H1 (cell line): ENCODE measurements at regions not wholly inside any gene's neighbourhood (a gene's known extent, or its start where the extent isn't known, plus 50 kb on each side); places are given as distances from the start of the nearest gene placed in this dataset.

Experiments
- CTCF ChIA-PET: fragments of 300-600 bp; sonication (Branson Sonifier 250); formaldehyde crosslinking; loops from one replicate; lab custom pipeline; 2021; ENCODE audit not compliant: partially characterized antibody; lab: Charles Lee
- POLR2A ChIA-PET: fragments of 300-600 bp; sonication (Branson Sonifier 250); formaldehyde crosslinking; loops from one replicate; lab custom pipeline; 2021; ENCODE audit warnings: inconsistent platforms; ENCODE audit not compliant: partially characterized antibody; lab: Charles Lee
- DNase-seq, 2 experiments: peaks; one replicate each; pipeline versions ENCODE4 v3.0.0 to v3.0.0-alpha.2; 2010 to 2022; ENCODE audit warnings: low spot score in 2 of 2, low read depth in 1 of 2, mixed read lengths in 1 of 2
- FAIRE-seq: peaks from 2 replicates; lab custom pipeline; 2011; peaks lifted over from hg19 to GRCh38; lab: Jason Lieb, UNC
- H2AFZ ChIP-seq: 2 replicates; pipeline ENCODE4 v1.8.1; 2012; ENCODE audit warnings: low read length, inconsistent platforms
- H2AK5ac ChIP-seq: 2 replicates; pipeline ENCODE4 v1.6.1; 2013; ENCODE audit warnings: low read depth, low read length
- H2BK120ac ChIP-seq: replicated peaks from 2 replicates; pipeline ENCODE3; 2013; ENCODE audit warnings: low read depth, low read length, inconsistent platforms
- H2BK12ac ChIP-seq: 2 replicates; pipeline ENCODE4 v1.6.1; 2013; ENCODE audit warnings: low read depth, low read length
- H2BK15ac ChIP-seq: 2 replicates; pipeline ENCODE4 v1.6.1; 2013; ENCODE audit warnings: low read length
- H2BK20ac ChIP-seq: 2 replicates; pipeline ENCODE4 v1.6.1; 2013; ENCODE audit warnings: low read length
- H2BK5ac ChIP-seq: 2 replicates; pipeline ENCODE4 v1.6.1; 2013; ENCODE audit warnings: low read depth, low read length
- H3K14ac ChIP-seq: 2 replicates; pipeline ENCODE4 v1.6.1; 2013; ENCODE audit warnings: inconsistent platforms; ENCODE audit not compliant: insufficient read length
- H3K18ac ChIP-seq: 2 replicates; pipeline ENCODE4 v1.6.1; 2013; ENCODE audit warnings: low read length; ENCODE audit errors: extremely low read depth
- H3K23ac ChIP-seq: 2 replicates; pipeline ENCODE4 v1.6.1; 2013; ENCODE audit warnings: inconsistent platforms; ENCODE audit not compliant: insufficient read length
- H3K23me2 ChIP-seq: 2 replicates; pipeline ENCODE4 v1.6.1; 2013; ENCODE audit warnings: low read depth, low read length
- H3K27ac ChIP-seq: 2 replicates; pipeline ENCODE4 v1.6.1; 2011; ENCODE audit warnings: low read depth, low read length, inconsistent platforms
- H3K27me3 ChIP-seq, 4 experiments: replicated peaks in 1 of 4; 1 replicate in 1 of 4; 2 replicates in 3 of 4; pipeline versions ENCODE4 v1.6.1 to v1.8.1; 2011 to 2013; ENCODE audit warnings: low read length in 3 of 4, mild to moderate bottlenecking in 3 of 4, inconsistent platforms in 2 of 4, mixed read lengths in 2 of 4, moderate library complexity in 1 of 4; ENCODE audit not compliant: control insufficient read depth in 3 of 4, insufficient read depth in 3 of 4; ENCODE audit errors: extremely low read depth in 1 of 4
- H3K36me3 ChIP-seq, 4 experiments: 2 replicates each; pipeline versions ENCODE4 v1.6.1 to v1.8.1; 2011 to 2013; ENCODE audit warnings: mild to moderate bottlenecking in 4 of 4, low read length in 3 of 4, moderate library complexity in 2 of 4, control low read depth in 1 of 4, inconsistent platforms in 1 of 4; ENCODE audit not compliant: insufficient read depth in 4 of 4, control insufficient read depth in 2 of 4
- H3K4ac ChIP-seq: replicated peaks from 2 replicates; pipeline ENCODE3; 2013; ENCODE audit warnings: low read length, low read depth, mixed read lengths, inconsistent platforms; ENCODE audit not compliant: insufficient read length
- H3K4me1 ChIP-seq, 4 experiments: replicated peaks in 1 of 4; 1 replicate in 1 of 4; 2 replicates in 3 of 4; pipeline versions ENCODE4 v1.6.1 to v1.8.1; 2011 to 2013; ENCODE audit warnings: low read length in 3 of 4, inconsistent platforms in 2 of 4, mixed read lengths in 1 of 4; ENCODE audit not compliant: insufficient read depth in 4 of 4, control insufficient read depth in 3 of 4
- H3K4me2 ChIP-seq, 2 experiments: 2 replicates each; pipeline versions ENCODE4 v1.6.1 to v1.8.1; 2011 to 2013; ENCODE audit warnings: low read depth in 2 of 2, low read length in 2 of 2, control low read depth in 1 of 2, inconsistent platforms in 1 of 2, mild to moderate bottlenecking in 1 of 2; ENCODE audit not compliant: insufficient read depth in 1 of 2
- H3K4me3 ChIP-seq, 4 experiments: fragments of 200-600, 300-600 bp in 1 of 4; sonication (generic), shearing (Covaris generic), sonication (Bioruptor Twin) in 1 of 4; 2 replicates each; pipeline versions ENCODE4 v1.5.1 to v1.8.1; 2011 to 2016; ENCODE audit warnings: low read length in 4 of 4, low read depth in 3 of 4, control low read depth in 2 of 4, inconsistent platforms in 2 of 4, mild to moderate bottlenecking in 2 of 4, mixed read lengths in 1 of 4, moderate library complexity in 1 of 4; ENCODE audit not compliant: insufficient read depth in 2 of 4; ENCODE audit errors: extremely low read depth in 1 of 4
- H3K56ac ChIP-seq: replicated peaks from 2 replicates; pipeline ENCODE3; 2013; ENCODE audit warnings: low read depth, mild to moderate bottlenecking, mixed read lengths, low read length, inconsistent platforms; ENCODE audit not compliant: insufficient read length
- H3K79me1 ChIP-seq: 2 replicates; pipeline ENCODE4 v1.6.1; 2013; ENCODE audit warnings: low read depth, low read length, control low read depth
- H3K79me2 ChIP-seq, 2 experiments: 2 replicates each; pipeline versions ENCODE4 v1.6.1 to v1.8.1; 2012 to 2013; ENCODE audit warnings: low read length in 2 of 2, mild to moderate bottlenecking in 2 of 2, inconsistent platforms in 1 of 2; ENCODE audit not compliant: insufficient read depth in 2 of 2, control insufficient read depth in 1 of 2
- H3K9ac ChIP-seq, 4 experiments: replicated peaks in 1 of 4; 1 replicate in 1 of 4; 2 replicates in 3 of 4; pipeline versions ENCODE4 v1.6.1 to v1.8.1; 2011 to 2013; ENCODE audit warnings: low read depth in 3 of 4, low read length in 3 of 4, control low read depth in 2 of 4, mild to moderate bottlenecking in 2 of 4, moderate library complexity in 2 of 4, inconsistent platforms in 1 of 4; ENCODE audit errors: extremely low read depth in 1 of 4
- H3K9me3 ChIP-seq, 2 experiments: 2 replicates each; pipeline versions ENCODE4 v1.6.1 to v1.8.1; 2012 to 2013; ENCODE audit warnings: mild to moderate bottlenecking in 2 of 2, moderate library complexity in 2 of 2, control low read depth in 1 of 2, inconsistent platforms in 1 of 2, low read depth in 1 of 2, low read length in 1 of 2, mixed read lengths in 1 of 2; ENCODE audit not compliant: insufficient read depth in 2 of 2
- H4K20me1 ChIP-seq, 2 experiments: replicated peaks in 1 of 2; 2 replicates each; pipeline versions ENCODE3 to v1.8.1; 2011 to 2013; ENCODE audit warnings: inconsistent platforms in 2 of 2, low read length in 2 of 2, mild to moderate bottlenecking in 1 of 2; ENCODE audit not compliant: insufficient read depth in 2 of 2, control insufficient read depth in 1 of 2
- H4K5ac ChIP-seq: 2 replicates; pipeline ENCODE4 v1.6.1; 2013; ENCODE audit warnings: low read length, low read depth, mixed read lengths, inconsistent platforms; ENCODE audit not compliant: insufficient read length
- H4K8ac ChIP-seq: 2 replicates; pipeline ENCODE4 v1.8.0; 2013; ENCODE audit warnings: mild to moderate bottlenecking, moderate library complexity, low read length, inconsistent platforms; ENCODE audit not compliant: insufficient read depth; ENCODE audit errors: extremely low read depth
- H4K91ac ChIP-seq: replicated peaks from 2 replicates; pipeline ENCODE3; 2013; ENCODE audit warnings: low read length, mixed read lengths, inconsistent platforms; ENCODE audit not compliant: insufficient read length
- HDAC6 ChIP-seq: IDR thresholded peaks from one replicate; pipeline ENCODE4 v1.7.1; 2012; ENCODE audit warnings: low read depth, mild to moderate bottlenecking, inconsistent platforms, low read length, moderate library complexity
- SIX5 ChIP-seq: IDR thresholded peaks from 2 replicates; pipeline ENCODE4 v1.6.1; 2011; ENCODE audit warnings: mild to moderate bottlenecking, low read depth, low read length
- SP2 ChIP-seq: IDR thresholded peaks from 2 replicates; pipeline ENCODE4 v1.6.1; 2012; ENCODE audit warnings: mild to moderate bottlenecking, low read length, inconsistent platforms
- TAF7 ChIP-seq: optimal IDR thresholded peaks from 2 replicates; pipeline ENCODE3; 2011; ENCODE audit warnings: low read depth, mild to moderate bottlenecking, inconsistent platforms, low read length, moderate library complexity, borderline replicate concordance
- WGBS, 2 experiments: shearing (Covaris generic) in 1 of 2; methylation state at CpG; one replicate each; pipeline versions ENCODE4 v1.1.6 to v1.1.7; 2013 to 2015; ENCODE audit warnings: low lambda C conversion rate in 2 of 2, mixed read lengths in 2 of 2, inconsistent platforms in 1 of 2, low coverage in 1 of 2, missing lambda C conversion rate in 1 of 2; ENCODE audit not compliant: insufficient replicate concordance in 2 of 2, insufficient coverage in 1 of 2, insufficient read length in 1 of 2; ENCODE audit errors: extremely low coverage in 1 of 2, missing lambda C conversion rate in 1 of 2; 5-methylcytosine and 5-hydroxymethylcytosine counted together
- TF ChIP-seq, protein P1 (sequence below): IDR thresholded peaks from 2 replicates; pipeline ENCODE4 v1.6.1; 2012; ENCODE audit warnings: inconsistent platforms

DNA sequence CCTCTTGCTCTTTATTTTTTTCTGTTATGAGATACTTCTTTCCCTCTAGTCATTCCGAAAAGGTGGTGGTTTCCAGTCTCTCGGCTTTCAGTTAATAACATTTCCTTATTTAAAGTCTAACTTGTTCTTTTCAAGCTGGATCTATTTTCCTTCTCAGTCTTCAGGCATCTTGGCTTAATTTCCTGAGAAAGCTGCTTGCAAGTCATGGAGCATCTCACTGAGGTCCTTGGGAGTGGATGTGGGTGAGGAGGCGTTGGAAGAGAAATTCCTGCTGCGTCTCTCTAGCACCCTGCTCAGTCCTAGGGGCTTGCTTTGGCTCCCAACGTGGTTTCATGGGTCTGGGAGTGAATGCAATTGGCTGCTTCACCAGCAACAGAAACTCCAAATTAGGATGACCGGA is 210.2 kb upstream of the MKI67 start:
- H3K9me3 ChIP-seq = no peaks in the 10 kb centered on the region
- no peak overlapping the region for H4K91ac ChIP-seq
- no peak overlapping the region for H2BK120ac ChIP-seq
- no peaks in the 10 kb centered on the region for H3K27me3 ChIP-seq
- CTCF ChIA-PET = no interaction called here
- H2AFZ ChIP-seq = no peak overlapping the region
- H3K79me2 ChIP-seq = no peaks in the 10 kb centered on the region
- no peak for FAIRE-seq
- 82% methylated on average over 6 of the region's 6 CpGs; no CpG with 5 or more reads in 1 of the 2 experiments for whole genome bisulfite sequencing, 2 experiments
- no peak overlapping the region for H3K18ac ChIP-seq
- POLR2A ChIA-PET = no interaction called here
- no peak overlapping the region for H2BK5ac ChIP-seq
- no peak for DNase-seq
- H2BK15ac ChIP-seq = no peak overlapping the region
- H2BK12ac ChIP-seq = no peak overlapping the region
- no peak overlapping the region for H3K27ac ChIP-seq
- H3K36me3 ChIP-seq = no peaks in the 10 kb centered on the region
- TF ChIP-seq TAF7 = no peak
- TF ChIP-seq HDAC6 = no peak
- no peak for TF ChIP-seq SIX5
- TF ChIP-seq SP2 = no peak
- TF ChIP-seq, protein P1, sequence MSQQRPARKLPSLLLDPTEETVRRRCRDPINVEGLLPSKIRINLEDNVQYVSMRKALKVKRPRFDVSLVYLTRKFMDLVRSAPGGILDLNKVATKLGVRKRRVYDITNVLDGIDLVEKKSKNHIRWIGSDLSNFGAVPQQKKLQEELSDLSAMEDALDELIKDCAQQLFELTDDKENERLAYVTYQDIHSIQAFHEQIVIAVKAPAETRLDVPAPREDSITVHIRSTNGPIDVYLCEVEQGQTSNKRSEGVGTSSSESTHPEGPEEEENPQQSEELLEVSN = no peak
- no peaks in the 10 kb centered on the region for H3K23me2 ChIP-seq
- H3K4me2 ChIP-seq = no peak overlapping the region
- H3K4me1 ChIP-seq = no peaks in the 10 kb centered on the region
- H4K8ac ChIP-seq = no peak overlapping the region
- H3K14ac ChIP-seq = no peak overlapping the region
- no peak overlapping the region for H3K4ac ChIP-seq
- H3K79me1 ChIP-seq = no peaks in the 10 kb centered on the region
- no peak overlapping the region for H2AK5ac ChIP-seq
- no peaks in the 10 kb centered on the region for H4K20me1 ChIP-seq
- H3K23ac ChIP-seq = no peak overlapping the region
- no peak overlapping the region for H3K56ac ChIP-seq
- H3K9ac ChIP-seq = no peak overlapping the region
- no peak overlapping the region for H2BK20ac ChIP-seq
- H4K5ac ChIP-seq = no peak overlapping the region
- H3K4me3 ChIP-seq = no peak overlapping the region
